Loucy (cell line): ENCODE measurements at regions not wholly inside any gene's neighbourhood (a gene's known extent, or its start where the extent isn't known, plus 50 kb on each side); places are given as distances from the start of the nearest gene placed in this dataset.

Experiments used
- H2AFZ ChIP-seq: fragments of 200-600 bp; sonication (generic); 2 replicates; pipeline ENCODE4 v1.6.0; 2016; ENCODE audit warnings: antibody characterized with exemption, mild to moderate bottlenecking, low read length, moderate library complexity
- H3F3A ChIP-seq: fragments of 200-600 bp; 2 replicates; pipeline ENCODE4 v1.6.0; 2016; ENCODE audit warnings: antibody characterized with exemption, low read depth, mild to moderate bottlenecking
- H3K27me3 ChIP-seq: fragments of 200-600 bp; sonication (generic); 2 replicates; pipeline ENCODE4 v1.6.1; 2014; ENCODE audit warnings: low read length, mild to moderate bottlenecking; ENCODE audit not compliant: insufficient read depth, poor library complexity, severe bottlenecking
- H3K36me3 ChIP-seq: fragments of 200-600 bp; sonication (generic); 2 replicates; pipeline ENCODE4 v1.6.1; 2016; ENCODE audit warnings: low read length; ENCODE audit not compliant: insufficient read depth
- H3K4me1 ChIP-seq: fragments of 200-600 bp; sonication (generic); 2 replicates; pipeline ENCODE4 v1.5.1; 2014; ENCODE audit warnings: low read length, mild to moderate bottlenecking; ENCODE audit not compliant: insufficient read depth, poor library complexity, severe bottlenecking
- H3K4me2 ChIP-seq: fragments of 200-600 bp; sonication (generic); 2 replicates; pipeline ENCODE4 v1.6.0; 2014; ENCODE audit warnings: antibody characterized with exemption, low read length, low read depth, mild to moderate bottlenecking; ENCODE audit not compliant: poor library complexity, severe bottlenecking
- H3K4me3 ChIP-seq: fragments of 200-600 bp; sonication (generic); 2 replicates; pipeline ENCODE4 v1.5.1; 2014; ENCODE audit warnings: low read length, mild to moderate bottlenecking, mixed read lengths; ENCODE audit not compliant: poor library complexity, severe bottlenecking
- H3K79me2 ChIP-seq: fragments of 200-600 bp; sonication (generic); 2 replicates; pipeline ENCODE4 v1.6.1; 2014; ENCODE audit warnings: low read length; ENCODE audit not compliant: insufficient read depth
- H3K9ac ChIP-seq: fragments of 200-600 bp; sonication (generic); 2 replicates; pipeline ENCODE4 v1.6.0; 2014; ENCODE audit warnings: mild to moderate bottlenecking, low read depth, low read length, moderate library complexity; ENCODE audit not compliant: poor library complexity, severe bottlenecking
- H3K9me2 ChIP-seq: fragments of 200-600 bp; sonication (generic); replicated peaks from 2 replicates; pipeline ENCODE4 v1.6.1; 2016; ENCODE audit warnings: low read depth, low read length, mixed read lengths
- H3K9me3 ChIP-seq: fragments of 200-600 bp; sonication (generic); 2 replicates; pipeline ENCODE4 v1.6.1; 2014; ENCODE audit warnings: mild to moderate bottlenecking, antibody characterized with exemption, low read length, low read depth; ENCODE audit not compliant: insufficient read depth
- H4K20me1 ChIP-seq: fragments of 200-600 bp; sonication (generic); 2 replicates; pipeline ENCODE4 v1.6.0; 2014; ENCODE audit warnings: antibody characterized with exemption, low read length, mild to moderate bottlenecking; ENCODE audit not compliant: insufficient read depth, poor library complexity, severe bottlenecking
- CTCF ChIP-seq: fragments of 200-600 bp; sonication (generic); conservative IDR thresholded peaks from 2 replicates; pipeline ENCODE4 v1.5.1; 2014; ENCODE audit warnings: mild to moderate bottlenecking, antibody characterized with exemption, low read length
- EZH2phosphoT487 ChIP-seq: fragments of 200-600 bp; IDR thresholded peaks from 2 replicates; pipeline ENCODE4 v1.6.1; 2018; ENCODE audit warnings: antibody characterized with exemption, mild to moderate bottlenecking, moderate library complexity, borderline replicate concordance

GRCh38 chr1:218527737-218528136, 182.6 kb downstream of the TGFB2 start:
- Histone ChIP-seq H3K9ac (no peak overlapping the region), H3K36me3 (no peaks in the 10 kb centered on the region), H2AFZ (no peak overlapping the region), H3K4me1 (no peaks in the 10 kb centered on the region), H3F3A (no peaks in the 10 kb centered on the region), H3K27me3 (no peaks in the 10 kb centered on the region), H4K20me1 (no peaks in the 10 kb centered on the region), H3K9me3 (no peaks in the 10 kb centered on the region), H3K4me2 (no peak overlapping the region), H3K79me2 (no peaks in the 10 kb centered on the region), H3K4me3 (no peak overlapping the region), H3K9me2 (no peaks in the 10 kb centered on the region)
- no peak for TF ChIP-seq EZH2phosphoT487
- no peak for TF ChIP-seq CTCF

GRCh38 chr1:218529646-218530300, 184.6 kb downstream of the TGFB2 start:
- TF ChIP-seq EZH2phosphoT487 (no peak), CTCF (no peak)

DNA sequence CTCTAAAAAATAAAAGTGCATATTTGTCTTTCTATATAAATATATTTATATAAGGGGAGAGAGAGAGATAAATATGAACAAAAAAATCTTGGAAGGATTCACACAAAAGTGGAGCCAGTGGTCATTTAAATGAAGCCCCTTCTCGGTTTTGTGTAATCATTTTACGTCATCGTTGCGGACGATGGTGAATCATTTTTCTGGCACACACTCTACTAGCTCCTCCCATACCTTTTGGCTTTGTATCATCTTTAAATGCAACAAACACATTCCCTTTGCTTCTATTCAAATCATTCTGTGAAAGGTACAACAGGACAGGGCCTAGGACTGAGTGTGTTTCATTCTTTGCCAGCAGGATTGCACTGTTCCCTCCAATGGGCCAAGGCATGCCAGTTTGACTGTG, 186.8 kb downstream of the TGFB2 start:
- no peak overlapping the region for H3K4me2 ChIP-seq
- H3K79me2 ChIP-seq, result no peaks in the 10 kb centered on the region
- H4K20me1 ChIP-seq, result no peaks in the 10 kb centered on the region
- no peaks in the 10 kb centered on the region for H3K4me1 ChIP-seq
- H3K36me3 ChIP-seq, result no peaks in the 10 kb centered on the region
- no peaks in the 10 kb centered on the region for H3K27me3 ChIP-seq
- no peaks in the 10 kb centered on the region for H3F3A ChIP-seq
- H3K9me2 ChIP-seq, result no peaks in the 10 kb centered on the region
- no peak overlapping the region for H3K4me3 ChIP-seq
- no peak overlapping the region for H3K9ac ChIP-seq
- no peak for TF ChIP-seq CTCF
- TF ChIP-seq EZH2phosphoT487, result no peak
- H2AFZ ChIP-seq, result no peak overlapping the region
- H3K9me3 ChIP-seq, result no peaks in the 10 kb centered on the region

More at GRCh38 chr1:218529646-218530300, 184.6 kb downstream of the TGFB2 start:
- Histone ChIP-seq H3K4me2 (no peak overlapping the region), H3K27me3 (no peaks in the 10 kb centered on the region), H3K79me2 (no peaks in the 10 kb centered on the region), H2AFZ (no peak overlapping the region), H3K9me3 (no peaks in the 10 kb centered on the region), H3K9me2 (no peaks in the 10 kb centered on the region), H4K20me1 (no peaks in the 10 kb centered on the region), H3K36me3 (no peaks in the 10 kb centered on the region), H3K4me3 (no peak overlapping the region), H3K4me1 (no peaks in the 10 kb centered on the region), H3F3A (no peaks in the 10 kb centered on the region), H3K9ac (no peak overlapping the region)
